ENCODE measurements at regions not wholly inside any gene's neighbourhood (a gene's known extent, or its start where the extent isn't known, plus 50 kb on each side); places are given as distances from the start of the nearest gene placed in this dataset.

DNA sequence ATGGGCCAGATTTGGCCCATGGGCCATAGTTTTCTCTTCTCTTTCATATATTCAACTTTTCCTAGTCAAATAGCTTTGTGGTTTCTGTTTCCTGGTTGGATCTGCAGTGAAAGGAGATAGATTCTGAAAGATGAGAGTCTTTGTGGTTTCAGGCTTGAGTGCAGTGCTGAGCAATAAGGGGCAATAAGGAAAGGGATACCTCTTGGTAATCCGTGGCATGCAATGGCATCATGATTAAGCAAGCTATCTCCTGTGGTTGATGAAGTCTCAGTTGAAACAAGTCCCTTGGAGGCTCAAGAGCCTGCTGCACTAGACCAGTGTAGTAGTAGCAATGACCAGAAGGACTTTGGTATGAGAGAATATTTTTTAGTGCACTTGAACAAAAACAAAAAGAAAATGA lies 187.7 kb upstream of the CNTNAP2 start:
- no peaks in the 10 kb centered on the region for H3K4me1 ChIP-seq (ENCODE audit: control insufficient read depth, extremely low read depth, insufficient read depth, low read length)
- H3K9me1 ChIP-seq (replicated peaks; ENCODE audit: control insufficient read depth, extremely low read depth, insufficient read depth, low read length), result no peaks in the 10 kb centered on the region
- no peak overlapping the region for H3K9ac ChIP-seq (replicated peaks; ENCODE audit: extremely low read depth, insufficient read depth, low read length)
- no peak overlapping the region for H3K27ac ChIP-seq (ENCODE audit: insufficient read depth, low read depth, low read length)
- DNase-seq (ENCODE audit: low read depth, low spot score) (no peak), FAIRE-seq (no peak)
- no peak for TF ChIP-seq POLR2A (IDR thresholded peaks at IDR 0.05; ENCODE audit: low read depth, low read length)
- TF ChIP-seq MYC (IDR thresholded peaks at IDR 0.05; ENCODE audit: low read depth, low read length), result no peak
- TF ChIP-seq CTCF (IDR thresholded peaks at IDR 0.05; ENCODE audit: extremely low read depth in 1 of 2, insufficient read depth in 1 of 2, low read depth in 1 of 2, low read length in 2 of 2), result no peak
- no peak for TF ChIP-seq MAX (IDR thresholded peaks at IDR 0.05; ENCODE audit: insufficient read depth, insufficient read length)
- no peaks in the 10 kb centered on the region for H3K36me3 ChIP-seq (ENCODE audit: control insufficient read depth in 2 of 2, extremely low read depth in 1 of 2, insufficient read depth in 2 of 2, low read length in 2 of 2)
- H3K27me3 ChIP-seq (ENCODE audit: control insufficient read depth in 2 of 2, insufficient read depth in 2 of 2, low read length in 2 of 2), result no peaks in the 10 kb centered on the region
- H2AFZ ChIP-seq (ENCODE audit: low read depth, low read length), result no peak overlapping the region
- intact Hi-C loops (cut with micrococcal nuclease), result no loop called here
- no peak overlapping the region for H3K4me2 ChIP-seq (ENCODE audit: insufficient read depth, low read length)
- H4K20me1 ChIP-seq (replicated peaks; ENCODE audit: control insufficient read depth, extremely low read depth, insufficient read depth, low read length), result no peaks in the 10 kb centered on the region
- H3K79me2 ChIP-seq (ENCODE audit: control insufficient read depth, insufficient read depth, low read length), result no peaks in the 10 kb centered on the region
- POLR2A ChIA-PET, result no interaction called here
- no TSS peak for BruUV-seq (replicated peaks)
- CTCF ChIA-PET, result no interaction called here
- H3K9me3 ChIP-seq (replicated peaks; ENCODE audit: control insufficient read depth, insufficient read depth, low read length), result peaks cover 2% of the 10 kb centered on the region
- dilution Hi-C loops (cut with MboI; ENCODE audit: extremely low pct_ligation_motif_present, low sequenced_read_pairs), result no loop called here
- H3K4me3 ChIP-seq (replicated peaks in 1 of 3; ENCODE audit: insufficient read depth in 1 of 3, low read depth in 1 of 3, low read length in 3 of 3), result no peak overlapping the region

- Histone ChIP-seq H3K27me3 (ENCODE audit: control insufficient read depth in 2 of 2, insufficient read depth in 2 of 2, low read length in 2 of 2) (no peaks in the 10 kb centered on the region), H4K20me1 (replicated peaks; ENCODE audit: control insufficient read depth, extremely low read depth, insufficient read depth, low read length) (no peaks in the 10 kb centered on the region), H3K4me2 (ENCODE audit: insufficient read depth, low read length) (no peak overlapping the region), H3K4me3 (replicated peaks in 1 of 3; ENCODE audit: insufficient read depth in 1 of 3, low read depth in 1 of 3, low read length in 3 of 3) (no peak overlapping the region), H2AFZ (ENCODE audit: low read depth, low read length) (no peak overlapping the region), H3K9ac (replicated peaks; ENCODE audit: extremely low read depth, insufficient read depth, low read length) (no peak overlapping the region), H3K36me3 (ENCODE audit: control insufficient read depth in 2 of 2, extremely low read depth in 1 of 2, insufficient read depth in 2 of 2, low read length in 2 of 2) (no peaks in the 10 kb centered on the region), H3K9me1 (replicated peaks; ENCODE audit: control insufficient read depth, extremely low read depth, insufficient read depth, low read length) (no peaks in the 10 kb centered on the region), H3K9me3 (replicated peaks; ENCODE audit: control insufficient read depth, insufficient read depth, low read length) (peaks cover 3% of the 10 kb centered on the region), H3K4me1 (ENCODE audit: control insufficient read depth, extremely low read depth, insufficient read depth, low read length) (no peaks in the 10 kb centered on the region), H3K27ac (ENCODE audit: insufficient read depth, low read depth, low read length) (no peak overlapping the region), H3K79me2 (ENCODE audit: control insufficient read depth, insufficient read depth, low read length) (no peaks in the 10 kb centered on the region)
- ChIA-PET CTCF (no interaction called here), POLR2A (no interaction called here)
- no peak for DNase-seq (ENCODE audit: low read depth, low spot score)
- intact Hi-C loops (cut with micrococcal nuclease) (no loop called here), dilution Hi-C loops (cut with MboI; ENCODE audit: extremely low pct_ligation_motif_present, low sequenced_read_pairs) (no loop called here)
- no TSS peak for BruUV-seq (replicated peaks)
- TF ChIP-seq MAX (IDR thresholded peaks at IDR 0.05; ENCODE audit: insufficient read depth, insufficient read length) (no peak), FOS (IDR thresholded peaks at IDR 0.05; ENCODE audit: borderline replicate concordance, insufficient read depth, low read length) (no peak), JUN (IDR thresholded peaks at IDR 0.05; ENCODE audit: borderline replicate concordance, insufficient read depth, insufficient read length, low read depth) (no peak), POLR2AphosphoS5 (IDR thresholded peaks at IDR 0.05; ENCODE audit: insufficient read depth, low read depth, low read length) (no peak), MYC (IDR thresholded peaks at IDR 0.05; ENCODE audit: low read depth, low read length) (no peak), CTCF (IDR thresholded peaks at IDR 0.05; ENCODE audit: extremely low read depth in 1 of 2, insufficient read depth in 1 of 2, low read depth in 1 of 2, low read length in 2 of 2) (no peak), GATA2 (IDR thresholded peaks at IDR 0.05; ENCODE audit: insufficient read depth, insufficient read length, low read depth, low read length) (no peak), EZH2 (IDR thresholded peaks at IDR 0.05; ENCODE audit: borderline replicate concordance, low read depth, low read length, severe bottlenecking) (no peak), POLR2A (IDR thresholded peaks at IDR 0.05; ENCODE audit: low read depth, low read length) (no peak)
- FAIRE-seq, result no peak
Measured at GRCh38 chr7:145919712-145920111, 196.9 kb upstream of the CNTNAP2 start.

All from endothelial cell of umbilical vein (primary cell).